ENCODE measurements at regions not wholly inside any gene's neighbourhood (a gene's known extent, or its start where the extent isn't known, plus 50 kb on each side); places are given as distances from the start of the nearest gene placed in this dataset.

DNA sequence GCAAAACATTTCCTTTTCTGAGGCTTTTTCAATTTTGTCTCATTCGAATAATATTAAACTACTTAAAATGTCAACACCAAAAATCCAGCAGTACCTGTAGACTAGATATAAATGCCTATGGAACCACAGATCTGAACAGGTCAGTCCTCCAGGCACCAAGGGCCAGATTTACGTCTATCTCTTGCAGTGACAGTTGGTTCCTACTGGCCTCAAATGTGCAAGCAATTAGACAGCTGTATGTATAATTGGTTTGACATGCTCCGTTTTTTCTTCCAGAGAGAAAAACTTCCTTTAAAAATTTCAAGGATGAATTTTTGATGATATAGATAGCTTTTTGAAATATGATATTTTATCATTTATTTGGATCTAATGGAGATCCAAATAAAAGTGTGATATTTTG, 443.8 kb upstream of the POU3F3 start:
- no peaks in the 10 kb centered on the region for H3K27me3 ChIP-seq (replicated peaks; ENCODE audit: insufficient read depth)
- H2AFZ ChIP-seq, result no peak overlapping the region
- H3K4me1 ChIP-seq (ENCODE audit: insufficient read depth), result no peaks in the 10 kb centered on the region
- no peak overlapping the region for H3K4me3 ChIP-seq
- no peak overlapping the region for H3K9ac ChIP-seq
- H3K79me2 ChIP-seq (ENCODE audit: insufficient read depth), result no peaks in the 10 kb centered on the region
- DNase-seq, result no peak
- H3K36me3 ChIP-seq (ENCODE audit: low read depth), result no peaks in the 10 kb centered on the region
- no peaks in the 10 kb centered on the region for H3F3A ChIP-seq (ENCODE audit: insufficient read depth)
- H3K9me2 ChIP-seq (ENCODE audit: insufficient read depth), result no peaks in the 10 kb centered on the region
- in situ Hi-C loops (cut with MboI), result no loop called here
- TF ChIP-seq EZH2 (IDR thresholded peaks at IDR 0.05; ENCODE audit: insufficient read depth, poor library complexity, severe bottlenecking) (no peak), EZH2phosphoT487 (IDR thresholded peaks at IDR 0.05; ENCODE audit: insufficient read depth, low read depth) (no peak)
- 32 to 35% methylated on average over 3 of the region's 3 CpGs for WGBS, 2 experiments (ENCODE audit: low coverage in 1 of 2, low lambda C conversion rate in 2 of 2, missing lambda C conversion rate in 2 of 2)
- no peaks in the 10 kb centered on the region for H3K9me3 ChIP-seq (ENCODE audit: low read depth)
- no peak overlapping the region for H3K27ac ChIP-seq
- no peak overlapping the region for H3K4me2 ChIP-seq (ENCODE audit: unreplicated experiment)
- no peaks in the 10 kb centered on the region for H4K20me1 ChIP-seq (ENCODE audit: insufficient read depth)

- Histone ChIP-seq H3K27me3 (replicated peaks; ENCODE audit: insufficient read depth) (no peaks in the 10 kb centered on the region), H3K36me3 (ENCODE audit: low read depth) (no peaks in the 10 kb centered on the region), H2AFZ (no peak overlapping the region), H3F3A (ENCODE audit: insufficient read depth) (no peaks in the 10 kb centered on the region), H3K9ac (no peak overlapping the region), H3K9me3 (ENCODE audit: low read depth) (no peaks in the 10 kb centered on the region), H3K79me2 (ENCODE audit: insufficient read depth) (no peaks in the 10 kb centered on the region), H3K9me2 (ENCODE audit: insufficient read depth) (no peaks in the 10 kb centered on the region), H3K27ac (no peak overlapping the region), H3K4me1 (ENCODE audit: insufficient read depth) (no peaks in the 10 kb centered on the region), H3K4me3 (no peak overlapping the region), H4K20me1 (ENCODE audit: insufficient read depth) (no peaks in the 10 kb centered on the region), H3K4me2 (ENCODE audit: unreplicated experiment) (no peak overlapping the region)
- in situ Hi-C loops (cut with MboI), result no loop called here
- DNase-seq, result peak; percentile 40
- no peak for TF ChIP-seq EZH2 (IDR thresholded peaks at IDR 0.05; ENCODE audit: insufficient read depth, poor library complexity, severe bottlenecking)
- no peak for TF ChIP-seq EZH2phosphoT487 (IDR thresholded peaks at IDR 0.05; ENCODE audit: insufficient read depth, low read depth)
- WGBS, 2 experiments (ENCODE audit: low coverage in 1 of 2, low lambda C conversion rate in 2 of 2, missing lambda C conversion rate in 2 of 2), result 0 to 5% methylated on average over 2 of the region's 2 CpGs
Observed at GRCh38 chr2:104412384-104412783, 441.5 kb upstream of the POU3F3 start.

DNA sequence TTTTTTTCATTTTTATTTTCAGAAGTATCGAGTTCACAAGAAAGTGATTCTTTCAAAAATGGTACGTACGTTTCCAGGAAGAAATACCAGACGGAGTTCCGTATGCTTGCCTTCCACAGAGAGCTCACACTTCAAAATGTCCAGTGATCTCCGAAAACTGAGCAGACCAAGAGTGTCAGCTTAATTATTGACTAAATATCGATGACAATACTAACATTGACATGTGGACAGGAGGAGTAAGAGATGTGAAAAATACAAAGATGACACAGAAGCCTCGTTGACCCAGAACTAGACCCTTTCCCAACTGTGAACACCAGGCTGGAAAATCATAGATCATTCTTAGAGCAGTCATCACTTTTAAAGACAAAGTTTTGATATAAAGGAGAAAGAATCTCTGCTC, 440.0 kb upstream of the POU3F3 start:
- H3K27ac ChIP-seq, result no peak overlapping the region
- H3K79me2 ChIP-seq (ENCODE audit: insufficient read depth), result no peaks in the 10 kb centered on the region
- H3K4me2 ChIP-seq (ENCODE audit: unreplicated experiment), result no peak overlapping the region
- DNase-seq, result no peak
- no peaks in the 10 kb centered on the region for H4K20me1 ChIP-seq (ENCODE audit: insufficient read depth)
- WGBS, 2 experiments (ENCODE audit: low coverage in 1 of 2, low lambda C conversion rate in 2 of 2, missing lambda C conversion rate in 2 of 2), result 52% methylated on average over 8 of the region's 8 CpGs
- H3K4me3 ChIP-seq, result no peak overlapping the region
- H3K9me2 ChIP-seq (ENCODE audit: insufficient read depth), result no peaks in the 10 kb centered on the region
- no peaks in the 10 kb centered on the region for H3K9me3 ChIP-seq (ENCODE audit: low read depth)
- no peaks in the 10 kb centered on the region for H3K4me1 ChIP-seq (ENCODE audit: insufficient read depth)
- in situ Hi-C loops (cut with MboI), result no loop called here
- no peak overlapping the region for H2AFZ ChIP-seq
- TF ChIP-seq EZH2phosphoT487 (IDR thresholded peaks at IDR 0.05; ENCODE audit: insufficient read depth, low read depth), result no peak
- no peak for TF ChIP-seq EZH2 (IDR thresholded peaks at IDR 0.05; ENCODE audit: insufficient read depth, poor library complexity, severe bottlenecking)
- no peak overlapping the region for H3K9ac ChIP-seq
- no peaks in the 10 kb centered on the region for H3K27me3 ChIP-seq (replicated peaks; ENCODE audit: insufficient read depth)
- H3F3A ChIP-seq (ENCODE audit: insufficient read depth), result no peaks in the 10 kb centered on the region
- no peaks in the 10 kb centered on the region for H3K36me3 ChIP-seq (ENCODE audit: low read depth)

DNA sequence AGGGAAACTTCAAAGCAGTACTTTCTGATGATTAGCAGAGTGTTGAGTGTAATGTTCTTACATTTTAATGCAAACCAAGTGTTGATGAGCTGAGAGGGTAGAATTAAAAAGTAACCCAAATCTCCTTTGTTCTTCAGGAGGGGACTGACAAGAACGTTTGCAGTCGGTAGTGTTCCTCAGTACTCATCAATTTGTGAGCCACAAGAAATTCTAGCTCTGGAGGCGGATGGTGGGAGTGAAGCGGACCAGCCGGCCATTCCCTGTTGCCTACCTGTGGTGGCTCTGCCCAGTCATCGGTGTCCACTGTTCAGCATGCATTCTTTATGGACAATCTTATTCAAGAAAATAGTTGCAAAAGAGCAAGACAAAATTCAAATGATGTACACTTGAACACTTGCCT, 438.6 kb upstream of the POU3F3 start:
- H3K9me2 ChIP-seq (ENCODE audit: insufficient read depth), result no peaks in the 10 kb centered on the region
- H3K9me3 ChIP-seq (ENCODE audit: low read depth), result no peaks in the 10 kb centered on the region
- no peaks in the 10 kb centered on the region for H3F3A ChIP-seq (ENCODE audit: insufficient read depth)
- H4K20me1 ChIP-seq (ENCODE audit: insufficient read depth), result no peaks in the 10 kb centered on the region
- no peaks in the 10 kb centered on the region for H3K36me3 ChIP-seq (ENCODE audit: low read depth)
- H3K4me2 ChIP-seq (ENCODE audit: unreplicated experiment), result no peak overlapping the region
- WGBS, 2 experiments (ENCODE audit: low coverage in 1 of 2, low lambda C conversion rate in 2 of 2, missing lambda C conversion rate in 2 of 2), result 39 to 44% methylated on average over 6 of the region's 6 CpGs
- no peak overlapping the region for H3K27ac ChIP-seq
- H3K4me1 ChIP-seq (ENCODE audit: insufficient read depth), result no peaks in the 10 kb centered on the region
- H3K9ac ChIP-seq, result no peak overlapping the region
- no peak overlapping the region for H2AFZ ChIP-seq
- TF ChIP-seq EZH2 (IDR thresholded peaks at IDR 0.05; ENCODE audit: insufficient read depth, poor library complexity, severe bottlenecking), result no peak
- no peak for TF ChIP-seq EZH2phosphoT487 (IDR thresholded peaks at IDR 0.05; ENCODE audit: insufficient read depth, low read depth)
- in situ Hi-C loops (cut with MboI), result no loop called here
- no peaks in the 10 kb centered on the region for H3K27me3 ChIP-seq (replicated peaks; ENCODE audit: insufficient read depth)
- DNase-seq, result no peak
- H3K79me2 ChIP-seq (ENCODE audit: insufficient read depth), result no peaks in the 10 kb centered on the region
- no peak overlapping the region for H3K4me3 ChIP-seq

DNA sequence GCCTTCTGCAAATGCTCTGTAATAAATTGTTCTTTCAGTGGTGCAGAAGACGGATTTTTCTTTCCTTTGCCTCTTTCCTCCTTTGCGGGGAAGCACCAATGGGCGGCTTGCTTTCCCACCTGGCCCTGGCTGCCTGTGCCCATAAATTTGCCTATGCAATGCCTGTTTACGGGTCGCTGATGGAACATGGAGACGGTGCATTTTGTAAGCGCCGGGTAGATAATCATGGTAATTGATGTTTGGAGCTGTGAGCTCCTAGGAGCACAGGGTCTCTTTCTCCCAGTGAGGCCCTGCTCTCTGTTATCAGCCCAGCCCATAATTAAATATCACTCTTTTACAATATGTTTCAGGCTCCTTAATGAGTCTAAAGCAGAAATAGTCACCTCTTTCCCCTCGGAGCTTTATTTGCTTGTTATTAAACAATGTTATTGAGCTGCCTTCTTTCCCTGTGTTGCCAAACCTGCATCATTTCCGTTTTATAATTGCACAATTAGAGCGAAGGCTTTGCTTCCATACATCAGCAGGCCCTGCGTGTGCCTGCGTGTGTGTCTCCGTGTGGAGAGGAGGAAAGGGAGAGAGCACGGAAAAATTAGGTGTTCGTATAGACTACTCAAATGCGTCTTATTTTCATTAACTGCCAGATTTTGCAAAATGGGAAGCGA, 437.4 kb upstream of the POU3F3 start:
- H3F3A ChIP-seq (ENCODE audit: insufficient read depth), result no peaks in the 10 kb centered on the region
- no peaks in the 10 kb centered on the region for H3K4me1 ChIP-seq (ENCODE audit: insufficient read depth)
- WGBS, 2 experiments (ENCODE audit: low coverage in 1 of 2, low lambda C conversion rate in 2 of 2, missing lambda C conversion rate in 2 of 2), result 67 to 69% methylated on average over 18 of the region's 18 CpGs
- no peak overlapping the region for H2AFZ ChIP-seq
- no peaks in the 10 kb centered on the region for H3K9me2 ChIP-seq (ENCODE audit: insufficient read depth)
- no peaks in the 10 kb centered on the region for H4K20me1 ChIP-seq (ENCODE audit: insufficient read depth)
- H3K27me3 ChIP-seq (replicated peaks; ENCODE audit: insufficient read depth), result no peaks in the 10 kb centered on the region
- no peak for DNase-seq
- no peaks in the 10 kb centered on the region for H3K9me3 ChIP-seq (ENCODE audit: low read depth)
- no peak overlapping the region for H3K27ac ChIP-seq
- H3K4me2 ChIP-seq (ENCODE audit: unreplicated experiment), result no peak overlapping the region
- in situ Hi-C loops (cut with MboI), result no loop called here
- TF ChIP-seq EZH2phosphoT487 (IDR thresholded peaks at IDR 0.05; ENCODE audit: insufficient read depth, low read depth), result no peak
- TF ChIP-seq EZH2 (IDR thresholded peaks at IDR 0.05; ENCODE audit: insufficient read depth, poor library complexity, severe bottlenecking), result no peak
- no peaks in the 10 kb centered on the region for H3K79me2 ChIP-seq (ENCODE audit: insufficient read depth)
- H3K4me3 ChIP-seq, result no peak overlapping the region
- no peak overlapping the region for H3K9ac ChIP-seq
- no peaks in the 10 kb centered on the region for H3K36me3 ChIP-seq (ENCODE audit: low read depth)

Measured in GM23248 (cell line).